C4-2B (cell line): ENCODE measurements at regions not wholly inside any gene's neighbourhood (a gene's known extent, or its start where the extent isn't known, plus 50 kb on each side); places are given as distances from the start of the nearest gene placed in this dataset.

Experiments
- ZFX ChIP-seq: fragments of 450-650 bp; IDR thresholded peaks from 2 replicates; pipeline ENCODE4 v1.6.1; 2017
- TF ChIP-seq, protein P1 (sequence below): fragments of 450-650 bp; conservative IDR thresholded peaks from 2 replicates; pipeline ENCODE4 v1.5.1; 2017; ENCODE audit warnings: mild to moderate bottlenecking

DNA sequence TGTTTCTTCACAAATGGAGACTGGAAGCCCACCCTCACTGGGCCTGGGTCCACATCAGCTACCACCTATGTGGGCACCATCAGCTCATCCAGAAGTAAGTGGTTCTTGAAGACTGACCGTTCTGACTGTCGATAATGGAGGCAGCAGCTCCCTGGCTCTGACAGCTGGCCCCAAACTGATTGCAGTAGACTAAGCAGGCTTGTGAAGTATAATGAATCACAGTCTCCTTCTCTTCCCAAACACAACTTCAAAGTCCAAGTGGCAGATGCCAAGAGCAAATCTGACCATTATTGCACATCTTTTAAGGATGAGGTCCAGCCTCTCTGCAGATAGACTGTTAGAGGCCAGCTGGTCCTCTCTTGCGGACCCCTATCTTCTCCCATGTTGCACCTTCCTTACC is 574.4 kb upstream of the KLF12 start:
- TF ChIP-seq, protein P1, sequence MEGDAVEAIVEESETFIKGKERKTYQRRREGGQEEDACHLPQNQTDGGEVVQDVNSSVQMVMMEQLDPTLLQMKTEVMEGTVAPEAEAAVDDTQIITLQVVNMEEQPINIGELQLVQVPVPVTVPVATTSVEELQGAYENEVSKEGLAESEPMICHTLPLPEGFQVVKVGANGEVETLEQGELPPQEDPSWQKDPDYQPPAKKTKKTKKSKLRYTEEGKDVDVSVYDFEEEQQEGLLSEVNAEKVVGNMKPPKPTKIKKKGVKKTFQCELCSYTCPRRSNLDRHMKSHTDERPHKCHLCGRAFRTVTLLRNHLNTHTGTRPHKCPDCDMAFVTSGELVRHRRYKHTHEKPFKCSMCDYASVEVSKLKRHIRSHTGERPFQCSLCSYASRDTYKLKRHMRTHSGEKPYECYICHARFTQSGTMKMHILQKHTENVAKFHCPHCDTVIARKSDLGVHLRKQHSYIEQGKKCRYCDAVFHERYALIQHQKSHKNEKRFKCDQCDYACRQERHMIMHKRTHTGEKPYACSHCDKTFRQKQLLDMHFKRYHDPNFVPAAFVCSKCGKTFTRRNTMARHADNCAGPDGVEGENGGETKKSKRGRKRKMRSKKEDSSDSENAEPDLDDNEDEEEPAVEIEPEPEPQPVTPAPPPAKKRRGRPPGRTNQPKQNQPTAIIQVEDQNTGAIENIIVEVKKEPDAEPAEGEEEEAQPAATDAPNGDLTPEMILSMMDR = no peak
- TF ChIP-seq ZFX = no peak
